ENCODE measurements at regions not wholly inside any gene's neighbourhood (a gene's known extent, or its start where the extent isn't known, plus 50 kb on each side); places are given as distances from the start of the nearest gene placed in this dataset.
"Not testable (repeated sequence)": the region's sequence is repeated elsewhere in the genome, so short reads cannot be mapped to it uniquely, and the experiment has no call there.

DNA sequence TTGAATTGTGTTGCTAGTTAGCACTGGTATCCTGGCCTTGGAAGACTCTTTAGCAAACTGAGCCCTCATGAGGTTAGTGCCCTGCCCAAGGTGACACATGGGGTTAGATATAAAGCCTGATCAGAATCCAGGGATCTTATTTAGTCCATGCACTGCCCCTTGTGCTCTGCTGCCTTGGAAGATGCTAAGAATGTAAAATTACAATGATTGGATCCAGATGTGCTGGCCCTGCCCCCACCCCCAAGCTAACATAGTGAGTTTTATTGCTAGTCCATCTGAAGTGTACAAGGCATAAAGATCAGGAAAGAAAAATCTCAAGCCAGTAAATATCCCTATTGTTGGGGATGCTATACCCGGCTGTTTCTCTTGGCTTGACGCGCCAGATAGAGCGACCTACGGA, 248.1 kb upstream of the C2CD4B start:
- no peak for DNase-seq (ENCODE audit: low spot score)

DNA sequence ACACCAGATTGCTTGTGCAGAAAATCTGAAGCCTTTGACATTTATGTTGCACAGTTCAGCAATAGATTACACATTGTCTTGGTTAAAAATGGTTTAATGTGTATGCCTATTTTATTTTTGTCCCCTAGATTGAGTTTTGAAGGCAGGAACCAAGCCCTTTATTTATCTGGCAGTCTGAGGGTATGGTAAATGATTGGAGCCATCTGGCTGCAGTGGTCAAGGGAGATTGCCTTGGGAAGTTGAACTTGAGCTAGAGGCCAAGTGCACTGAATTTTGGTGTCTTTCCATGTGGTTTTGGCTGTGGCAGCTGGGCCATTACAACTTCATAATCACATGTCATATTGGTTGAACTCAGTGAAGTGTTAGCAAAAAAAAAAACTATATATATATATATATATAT, 248.7 kb upstream of the C2CD4B start:
- DNase-seq (ENCODE audit: low spot score), result no peak

GRCh38 chr15:62415498-62415897, 250.4 kb upstream of the C2CD4B start:
- DNase-seq (ENCODE audit: low spot score), result no peak

- no peak for DNase-seq (ENCODE audit: low spot score)
Measured at GRCh38 chr15:62416526-62416925, 251.4 kb upstream of the C2CD4B start.

- DNase-seq (ENCODE audit: low spot score), result no peak
Measured at GRCh38 chr15:62417439-62417838, 252.4 kb upstream of the C2CD4B start.

DNA sequence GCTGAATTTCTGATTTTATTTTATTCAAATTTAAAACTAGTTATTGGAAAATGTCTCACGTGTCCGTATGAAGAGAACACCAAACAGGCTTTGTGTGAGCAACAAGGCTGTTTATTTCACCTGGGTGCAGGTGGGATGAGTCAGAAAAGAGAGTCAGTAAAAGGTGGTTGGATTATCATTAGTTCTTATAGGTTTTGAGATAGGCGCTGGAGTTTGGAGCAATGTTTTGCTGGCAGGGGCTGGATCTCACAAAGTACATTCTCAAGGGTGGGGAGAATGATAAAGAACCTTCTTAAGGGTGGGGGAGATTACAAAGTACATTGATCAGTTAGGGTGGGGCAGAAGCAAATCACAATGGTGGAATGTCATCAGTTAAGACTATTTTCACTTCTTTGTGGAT, 253.4 kb upstream of the C2CD4B start:
- not testable (repeated sequence) for DNase-seq (ENCODE audit: low spot score)

DNA sequence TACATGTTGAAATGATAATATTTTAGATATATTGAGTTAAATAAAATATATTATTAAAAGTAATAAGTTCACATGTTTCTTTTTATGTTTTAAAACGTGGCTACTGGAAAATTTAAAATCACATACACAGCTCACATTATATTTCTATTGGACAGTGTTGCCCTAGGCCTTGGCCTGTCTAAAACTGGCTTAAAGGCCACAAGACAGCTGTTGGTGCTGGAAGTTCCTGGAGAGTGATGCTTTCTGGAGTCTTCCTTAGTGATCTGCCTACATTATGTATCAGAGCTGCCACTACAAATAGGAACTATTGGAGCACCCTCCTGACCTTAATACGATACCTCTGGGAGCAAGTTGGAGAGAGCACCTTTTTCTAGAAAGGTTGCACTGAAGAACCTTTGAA, 254.1 kb upstream of the C2CD4B start:
- DNase-seq (ENCODE audit: low spot score), result no peak

GRCh38 chr15:62420371-62420770, 255.3 kb upstream of the C2CD4B start:
- not testable (repeated sequence) for DNase-seq (ENCODE audit: low spot score)

DNA sequence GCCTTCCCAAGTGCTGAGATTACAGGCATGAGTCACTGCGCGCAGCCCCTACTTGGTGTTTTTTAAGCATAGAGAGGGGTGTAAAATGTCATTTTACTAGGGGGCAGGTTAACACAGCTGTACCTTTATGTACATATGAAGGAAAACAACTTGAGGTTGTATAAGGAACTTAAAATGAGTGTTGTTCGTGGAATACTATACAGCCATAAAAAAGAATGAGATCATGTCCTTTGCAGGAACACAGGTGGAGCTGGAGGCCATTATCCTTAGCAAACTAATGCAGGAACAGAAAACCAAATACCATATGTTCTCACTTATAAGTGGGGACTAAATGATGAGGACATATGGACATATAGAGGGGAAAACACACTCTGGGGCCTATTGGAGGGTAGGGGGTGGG, 256.2 kb upstream of the C2CD4B start:
- no peak for DNase-seq (ENCODE audit: low spot score)

GRCh38 chr15:62426387-62426956, 261.4 kb upstream of the C2CD4B start:
- no peak for DNase-seq (ENCODE audit: low spot score)

GRCh38 chr15:62428259-62428658, 263.2 kb upstream of the C2CD4B start:
- DNase-seq (ENCODE audit: low spot score), result no peak

DNA sequence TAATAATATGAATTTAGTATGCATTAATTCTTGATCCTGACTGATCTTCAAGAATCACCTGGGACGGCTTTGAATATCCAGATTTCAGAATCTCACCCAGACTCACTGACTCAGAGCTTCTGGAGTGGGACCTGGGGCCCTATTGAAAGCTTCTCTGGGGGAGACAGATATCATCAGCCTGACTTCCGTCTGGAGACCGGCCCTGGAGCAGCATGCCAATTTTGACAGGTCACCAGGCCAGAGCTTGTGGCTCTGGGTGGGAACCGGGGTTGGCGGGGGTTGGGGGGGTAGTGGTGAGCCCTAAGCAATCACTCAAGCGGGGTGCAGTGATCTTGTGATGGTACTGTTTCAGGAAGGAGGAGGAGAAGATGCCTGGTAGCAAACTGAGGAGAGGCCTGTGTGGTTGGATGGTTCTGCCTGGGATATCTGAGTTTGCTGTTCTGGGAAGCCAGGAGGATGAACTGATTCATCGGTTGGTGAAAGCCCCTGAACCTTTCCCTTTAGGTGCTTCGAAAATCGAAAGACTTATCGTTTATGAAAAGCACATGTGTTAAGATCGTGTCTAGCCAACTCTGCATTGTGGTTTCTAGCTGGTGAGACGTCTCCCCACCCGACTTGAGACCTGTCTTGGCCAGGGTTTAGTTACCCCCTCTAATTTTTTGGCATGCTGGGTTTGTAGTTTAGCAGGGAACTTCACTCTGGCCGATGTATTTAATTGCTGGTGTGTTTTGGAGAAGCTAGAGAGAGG, 263.9 kb upstream of the C2CD4B start:
- DNase-seq (ENCODE audit: low spot score), result no peak

- no peak for DNase-seq (ENCODE audit: low spot score)
Measured at GRCh38 chr15:62430056-62430455, 265.0 kb upstream of the C2CD4B start.

- DNase-seq (ENCODE audit: low spot score), result no peak
Measured at GRCh38 chr15:62430552-62430951, 265.5 kb upstream of the C2CD4B start.

DNA sequence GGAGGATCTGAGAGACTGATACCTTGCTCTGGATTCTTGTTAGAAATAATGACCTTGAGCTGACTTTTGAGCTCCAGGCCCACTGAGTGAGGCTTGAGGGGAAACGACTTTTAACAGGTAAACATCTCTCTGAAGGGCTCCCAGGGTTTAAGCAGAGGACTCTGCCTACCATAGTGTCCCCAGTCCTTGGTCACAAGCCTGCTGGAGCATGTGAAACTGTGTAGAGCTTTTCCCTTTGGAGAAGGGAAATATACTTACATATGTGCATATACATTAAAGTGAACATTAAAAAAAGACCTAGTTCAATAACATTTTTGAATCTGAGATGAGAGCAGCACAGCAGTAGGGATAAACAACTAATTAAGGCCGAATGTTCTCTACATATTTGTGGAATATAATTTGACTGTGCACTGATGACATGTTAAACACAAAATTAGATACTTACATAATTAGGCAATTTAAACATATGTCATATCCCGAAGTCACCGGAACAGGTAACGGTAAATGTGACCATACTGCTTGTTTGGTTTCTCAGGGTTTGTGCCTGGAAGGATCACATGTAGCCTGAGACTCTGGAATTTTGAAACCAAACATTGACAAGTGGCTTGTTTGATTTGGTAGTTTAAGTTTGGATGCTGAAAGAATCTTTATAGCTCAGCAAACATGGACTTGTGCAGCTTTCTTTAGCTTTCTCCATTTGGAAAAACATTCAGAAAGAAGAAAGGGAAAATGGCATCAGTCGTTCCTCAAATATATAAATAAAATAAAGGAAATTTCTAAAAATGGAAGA, 266.1 kb upstream of the C2CD4B start:
- no peak for DNase-seq (ENCODE audit: low spot score)

DNA sequence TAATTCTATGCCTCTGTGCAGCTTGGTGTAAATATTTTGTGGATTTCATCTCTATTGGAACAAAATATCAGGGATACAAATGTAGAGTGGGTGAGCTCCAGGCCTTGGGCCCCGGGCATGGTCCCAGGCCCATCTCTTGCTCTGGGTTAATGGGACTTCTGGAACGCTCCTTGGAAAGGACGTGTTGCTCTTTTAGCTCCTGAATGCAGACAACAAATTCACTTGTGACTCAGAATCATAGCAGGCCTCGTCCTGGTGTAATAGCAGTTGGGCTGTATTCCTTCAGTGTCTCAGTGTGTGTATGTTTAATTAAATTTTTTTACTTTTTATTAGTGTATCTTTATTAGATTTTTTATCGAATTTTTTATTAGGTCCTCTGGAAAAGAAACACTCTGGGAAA, 266.7 kb upstream of the C2CD4B start:
- no peak for DNase-seq (ENCODE audit: low spot score)

GRCh38 chr15:62432702-62433398, 267.8 kb upstream of the C2CD4B start:
- DNase-seq (ENCODE audit: low spot score), result no peak

GRCh38 chr15:62436235-62436634, 271.1 kb upstream of the C2CD4B start:
- no peak for DNase-seq (ENCODE audit: low spot score)

DNA sequence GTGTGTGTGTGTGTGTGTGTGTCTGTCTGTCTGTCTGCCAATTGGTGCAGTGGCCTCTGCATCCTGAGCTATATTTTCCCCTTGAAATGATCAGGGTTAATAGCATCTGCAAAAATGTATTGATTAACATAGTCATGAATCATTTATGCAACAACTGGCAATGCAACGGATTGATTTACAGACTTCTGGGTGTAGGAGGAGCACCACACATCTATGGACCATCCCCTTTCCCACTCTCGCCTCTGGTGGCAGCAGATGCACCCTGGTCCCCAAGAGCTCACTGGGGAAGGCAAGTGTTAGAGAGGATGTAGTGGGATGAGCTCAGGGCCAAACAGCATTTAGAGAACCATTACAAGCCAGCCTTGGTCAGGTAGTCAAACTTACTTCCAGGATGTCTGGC, 272.7 kb upstream of the C2CD4B start:
- DNase-seq (ENCODE audit: low spot score), result no peak

GRCh38 chr15:62439543-62440016, 274.5 kb upstream of the C2CD4B start:
- DNase-seq (ENCODE audit: low spot score), result no peak

- no peak for DNase-seq (ENCODE audit: low spot score)
Measured at GRCh38 chr15:62440362-62441105, 275.4 kb upstream of the C2CD4B start.

Measured in germinal center (tissue), 1 donor.